Tibial nerve (tissue), 3 donors: ENCODE measurements at regions not wholly inside any gene's neighbourhood (a gene's known extent, or its start where the extent isn't known, plus 50 kb on each side); places are given as distances from the start of the nearest gene placed in this dataset.

Experiments
- CTCF ChIP-seq, 5 experiments: fragments of 200-600 bp in 3 of 5; fragments of 450-650 bp in 2 of 5; sonication (generic) in 3 of 5; IDR thresholded peaks; one replicate each; pipeline ENCODE4 v1.5.1; 2016 to 2019; ENCODE audit warnings: antibody characterized with exemption in 5 of 5, mild to moderate bottlenecking in 3 of 5, moderate library complexity in 2 of 5
- POLR2A ChIP-seq, 2 donors: fragments of 450-650 bp; IDR thresholded peaks; one replicate each; pipeline ENCODE4 v1.6.1; 2017; ENCODE audit warnings: antibody characterized with exemption in 2 of 2, mild to moderate bottlenecking in 2 of 2, moderate library complexity in 2 of 2

GRCh38 chr11:134846328-134847082 is 434.5 kb upstream of the B3GAT1 start:
- TF ChIP-seq CTCF (IDR thresholded peaks at IDR 0.05) (no peak), POLR2A (IDR thresholded peaks at IDR 0.05) (no peak)
